ENCODE measurements at regions not wholly inside any gene's neighbourhood (a gene's known extent, or its start where the extent isn't known, plus 50 kb on each side); places are given as distances from the start of the nearest gene placed in this dataset.

GRCh38 chr11:21625982-21626381, 566.9 kb upstream of the ANO5 start:
- H3K27me3 ChIP-seq (ENCODE audit: control insufficient read depth, low read length): no peaks in the 10 kb centered on the region
- H3K9me3 ChIP-seq (ENCODE audit: control insufficient read depth, insufficient read depth, low read length): no peaks in the 10 kb centered on the region
- no peak overlapping the region for H3K27ac ChIP-seq (ENCODE audit: low read depth, low read length)
- no peaks in the 10 kb centered on the region for H3K9me2 ChIP-seq (replicated peaks; ENCODE audit: control insufficient read depth, low read length)
- no peaks in the 10 kb centered on the region for H4K20me1 ChIP-seq (ENCODE audit: control insufficient read depth, insufficient read depth, low read depth, low read length)
- no peaks in the 10 kb centered on the region for H3F3A ChIP-seq (ENCODE audit: control insufficient read depth, insufficient read depth)
- H3K79me2 ChIP-seq (ENCODE audit: control insufficient read depth, low read length): no peaks in the 10 kb centered on the region
- no peak for TF ChIP-seq EZH2phosphoT487 (IDR thresholded peaks at IDR 0.05; ENCODE audit: borderline replicate concordance, low read length)
- TF ChIP-seq CTCF (IDR thresholded peaks at IDR 0.05; ENCODE audit: low read depth, low read length, poor library complexity, severe bottlenecking): no peak
- no peak overlapping the region for H3K4me2 ChIP-seq (ENCODE audit: low read length)
- no peaks in the 10 kb centered on the region for H3K4me1 ChIP-seq (ENCODE audit: control insufficient read depth, low read length)
- no peak overlapping the region for H3K4me3 ChIP-seq (ENCODE audit: low read length)
- no peaks in the 10 kb centered on the region for H3K36me3 ChIP-seq (ENCODE audit: control insufficient read depth, low read length)

GRCh38 chr11:21628641-21629040, 564.2 kb upstream of the ANO5 start:
- no peak overlapping the region for H3K27ac ChIP-seq (ENCODE audit: low read depth, low read length)
- no peaks in the 10 kb centered on the region for H3K9me2 ChIP-seq (replicated peaks; ENCODE audit: control insufficient read depth, low read length)
- H3K79me2 ChIP-seq (ENCODE audit: control insufficient read depth, low read length): no peaks in the 10 kb centered on the region
- no peak overlapping the region for H3K4me3 ChIP-seq (ENCODE audit: low read length)
- no peaks in the 10 kb centered on the region for H3K27me3 ChIP-seq (ENCODE audit: control insufficient read depth, low read length)
- no peaks in the 10 kb centered on the region for H3K36me3 ChIP-seq (ENCODE audit: control insufficient read depth, low read length)
- H3K4me2 ChIP-seq (ENCODE audit: low read length): no peak overlapping the region
- no peaks in the 10 kb centered on the region for H3F3A ChIP-seq (ENCODE audit: control insufficient read depth, insufficient read depth)
- no peaks in the 10 kb centered on the region for H3K9me3 ChIP-seq (ENCODE audit: control insufficient read depth, insufficient read depth, low read length)
- no peaks in the 10 kb centered on the region for H4K20me1 ChIP-seq (ENCODE audit: control insufficient read depth, insufficient read depth, low read depth, low read length)
- TF ChIP-seq EZH2phosphoT487 (IDR thresholded peaks at IDR 0.05; ENCODE audit: borderline replicate concordance, low read length) (no peak), CTCF (IDR thresholded peaks at IDR 0.05; ENCODE audit: low read depth, low read length, poor library complexity, severe bottlenecking) (no peak)
- H3K4me1 ChIP-seq (ENCODE audit: control insufficient read depth, low read length): no peaks in the 10 kb centered on the region

- Histone ChIP-seq H3K4me3 (ENCODE audit: low read length) (no peak overlapping the region), H3K79me2 (ENCODE audit: control insufficient read depth, low read length) (no peaks in the 10 kb centered on the region), H3K27ac (ENCODE audit: low read depth, low read length) (no peak overlapping the region), H3K36me3 (ENCODE audit: control insufficient read depth, low read length) (no peaks in the 10 kb centered on the region), H3K9me3 (ENCODE audit: control insufficient read depth, insufficient read depth, low read length) (no peaks in the 10 kb centered on the region), H3K4me1 (ENCODE audit: control insufficient read depth, low read length) (no peaks in the 10 kb centered on the region), H4K20me1 (ENCODE audit: control insufficient read depth, insufficient read depth, low read depth, low read length) (no peaks in the 10 kb centered on the region), H3F3A (ENCODE audit: control insufficient read depth, insufficient read depth) (no peaks in the 10 kb centered on the region), H3K27me3 (ENCODE audit: control insufficient read depth, low read length) (no peaks in the 10 kb centered on the region), H3K9me2 (replicated peaks; ENCODE audit: control insufficient read depth, low read length) (no peaks in the 10 kb centered on the region), H3K4me2 (ENCODE audit: low read length) (no peak overlapping the region)
- TF ChIP-seq EZH2phosphoT487 (IDR thresholded peaks at IDR 0.05; ENCODE audit: borderline replicate concordance, low read length): no peak
- TF ChIP-seq CTCF (IDR thresholded peaks at IDR 0.05; ENCODE audit: low read depth, low read length, poor library complexity, severe bottlenecking): no peak
Measured at GRCh38 chr11:21630934-21631478, 561.9 kb upstream of the ANO5 start.
